ENCODE measurements at regions not wholly inside any gene's neighbourhood (a gene's known extent, or its start where the extent isn't known, plus 50 kb on each side); places are given as distances from the start of the nearest gene placed in this dataset.

DNA sequence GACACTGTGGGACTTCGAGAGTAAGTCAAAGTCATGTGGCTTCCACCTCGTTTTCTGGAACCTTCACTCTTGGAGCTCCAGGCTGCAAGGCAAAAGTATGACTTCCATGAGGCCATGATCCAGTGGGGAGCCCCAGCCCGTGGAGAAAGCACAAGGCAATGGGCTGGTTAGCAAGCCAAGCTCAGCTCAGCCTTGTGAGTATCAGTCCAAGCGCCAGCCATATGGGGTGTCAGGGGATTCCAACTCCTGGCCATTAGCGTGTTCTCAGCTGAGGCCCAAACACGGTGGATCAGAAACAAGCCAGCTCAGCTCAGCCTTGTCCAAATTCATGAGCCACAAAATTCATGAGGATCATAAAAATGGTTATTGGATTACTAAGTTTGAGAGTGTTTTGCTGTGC is 261.0 kb downstream of the RHOU start:
- intact Hi-C loops (cut with DNase I; ENCODE audit: low total_unique reads): no loop called here
- Histone ChIP-seq H3K9me3 (no peaks in the 10 kb centered on the region), H3K27me3 (no peaks in the 10 kb centered on the region), H3K36me3 (no peaks in the 10 kb centered on the region), H3K4me3 (no peak overlapping the region), H3K4me1 (no peaks in the 10 kb centered on the region), H3K27ac (no peak overlapping the region)
- 90% methylated on average over 6 of the region's 6 CpGs; no CpG with 5 or more reads in 1 of the 2 donors for WGBS, 2 donors (ENCODE audit: low coverage in 1 of 2)
- TF ChIP-seq EP300 (IDR thresholded peaks at IDR 0.05; ENCODE audit: low read depth): no peak
- TF ChIP-seq, protein P1, sequence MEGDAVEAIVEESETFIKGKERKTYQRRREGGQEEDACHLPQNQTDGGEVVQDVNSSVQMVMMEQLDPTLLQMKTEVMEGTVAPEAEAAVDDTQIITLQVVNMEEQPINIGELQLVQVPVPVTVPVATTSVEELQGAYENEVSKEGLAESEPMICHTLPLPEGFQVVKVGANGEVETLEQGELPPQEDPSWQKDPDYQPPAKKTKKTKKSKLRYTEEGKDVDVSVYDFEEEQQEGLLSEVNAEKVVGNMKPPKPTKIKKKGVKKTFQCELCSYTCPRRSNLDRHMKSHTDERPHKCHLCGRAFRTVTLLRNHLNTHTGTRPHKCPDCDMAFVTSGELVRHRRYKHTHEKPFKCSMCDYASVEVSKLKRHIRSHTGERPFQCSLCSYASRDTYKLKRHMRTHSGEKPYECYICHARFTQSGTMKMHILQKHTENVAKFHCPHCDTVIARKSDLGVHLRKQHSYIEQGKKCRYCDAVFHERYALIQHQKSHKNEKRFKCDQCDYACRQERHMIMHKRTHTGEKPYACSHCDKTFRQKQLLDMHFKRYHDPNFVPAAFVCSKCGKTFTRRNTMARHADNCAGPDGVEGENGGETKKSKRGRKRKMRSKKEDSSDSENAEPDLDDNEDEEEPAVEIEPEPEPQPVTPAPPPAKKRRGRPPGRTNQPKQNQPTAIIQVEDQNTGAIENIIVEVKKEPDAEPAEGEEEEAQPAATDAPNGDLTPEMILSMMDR (IDR thresholded peaks at IDR 0.05): no peak
- TF ChIP-seq POLR2A (IDR thresholded peaks at IDR 0.05): no peak
- no peak for TF ChIP-seq POLR2AphosphoS5 (IDR thresholded peaks at IDR 0.05)
- in situ Hi-C loops (cut with MboI; ENCODE audit: low pct_ligation_motif_present in 1 of 4, low pct_unique_long_range_greater_than_20kb in 1 of 4, low sequenced_read_pairs in 3 of 4): no loop called here
- DNase-seq: no peak

DNA sequence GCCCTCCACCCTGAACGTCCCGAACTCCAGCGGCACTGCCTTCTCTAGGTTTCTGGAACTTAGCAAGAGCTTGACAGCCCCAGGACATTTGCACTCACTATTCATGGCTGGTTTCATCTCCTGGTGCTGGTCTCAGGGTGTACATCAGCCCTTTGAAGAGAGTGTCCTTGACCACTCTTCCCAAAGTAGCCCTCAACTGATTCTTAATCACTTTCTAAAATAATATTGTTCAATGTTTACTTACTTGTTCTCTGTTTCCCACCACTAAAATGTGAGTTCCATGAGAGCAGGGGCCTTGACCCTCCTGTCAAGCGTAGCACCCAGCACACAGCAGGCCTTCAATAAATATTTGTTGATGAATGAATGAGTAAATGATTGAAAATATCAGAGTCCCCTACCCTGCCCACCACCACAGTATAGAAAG is 262.5 kb downstream of the RHOU start:
- WGBS, 2 donors (ENCODE audit: low coverage in 1 of 2): 96 to 100% methylated on average over 3 to 4 of the region's 4 CpGs
- no peaks in the 10 kb centered on the region for H3K9me3 ChIP-seq
- H3K27me3 ChIP-seq: no peaks in the 10 kb centered on the region
- no peaks in the 10 kb centered on the region for H3K4me1 ChIP-seq
- DNase-seq: no peak
- no peaks in the 10 kb centered on the region for H3K36me3 ChIP-seq
- in situ Hi-C loops (cut with MboI; ENCODE audit: low pct_ligation_motif_present in 1 of 4, low pct_unique_long_range_greater_than_20kb in 1 of 4, low sequenced_read_pairs in 3 of 4): no loop called here
- H3K4me3 ChIP-seq: no peak overlapping the region
- TF ChIP-seq POLR2AphosphoS5 (IDR thresholded peaks at IDR 0.05): no peak
- TF ChIP-seq, protein P1 (IDR thresholded peaks at IDR 0.05): no peak
- no peak for TF ChIP-seq POLR2A (IDR thresholded peaks at IDR 0.05)
- no peak for TF ChIP-seq EP300 (IDR thresholded peaks at IDR 0.05; ENCODE audit: low read depth)
- H3K27ac ChIP-seq: no peak overlapping the region
- intact Hi-C loops (cut with DNase I; ENCODE audit: low total_unique reads): no loop called here

- DNase-seq: no peak
- WGBS, 2 donors (ENCODE audit: low coverage in 1 of 2): 85 to 86% methylated on average over 4 to 6 of the region's 6 CpGs
- intact Hi-C loops (cut with DNase I; ENCODE audit: low total_unique reads): no loop called here
- Histone ChIP-seq H3K9me3 (no peaks in the 10 kb centered on the region), H3K36me3 (no peaks in the 10 kb centered on the region), H3K27me3 (no peaks in the 10 kb centered on the region), H3K4me3 (no peak overlapping the region), H3K27ac (no peak overlapping the region), H3K4me1 (no peaks in the 10 kb centered on the region)
- in situ Hi-C loops (cut with MboI; ENCODE audit: low pct_ligation_motif_present in 1 of 4, low pct_unique_long_range_greater_than_20kb in 1 of 4, low sequenced_read_pairs in 3 of 4): no loop called here
- TF ChIP-seq EP300 (IDR thresholded peaks at IDR 0.05; ENCODE audit: low read depth): no peak
- no peak for TF ChIP-seq POLR2A (IDR thresholded peaks at IDR 0.05)
- no peak for TF ChIP-seq POLR2AphosphoS5 (IDR thresholded peaks at IDR 0.05)
- TF ChIP-seq, protein P1 (IDR thresholded peaks at IDR 0.05): no peak
These were observed 262.9 kb downstream of the RHOU start for GRCh38 chr1:228998179-228998578.

GRCh38 chr1:228999446-229000170 is 264.3 kb downstream of the RHOU start:
- no peaks in the 10 kb centered on the region for H3K36me3 ChIP-seq
- 71 to 87% methylated on average over 8 to 9 of the region's 9 CpGs for WGBS, 2 donors (ENCODE audit: low coverage in 1 of 2)
- intact Hi-C loops (cut with DNase I; ENCODE audit: low total_unique reads) (no loop called here), in situ Hi-C loops (cut with MboI; ENCODE audit: low pct_ligation_motif_present in 1 of 4, low pct_unique_long_range_greater_than_20kb in 1 of 4, low sequenced_read_pairs in 3 of 4) (no loop called here)
- no peaks in the 10 kb centered on the region for H3K27me3 ChIP-seq
- no peak overlapping the region for H3K27ac ChIP-seq
- H3K4me3 ChIP-seq: no peak overlapping the region
- TF ChIP-seq EP300 (IDR thresholded peaks at IDR 0.05; ENCODE audit: low read depth) (no peak), POLR2A (IDR thresholded peaks at IDR 0.05) (no peak), POLR2AphosphoS5 (IDR thresholded peaks at IDR 0.05) (no peak)
- TF ChIP-seq, protein P1 (IDR thresholded peaks at IDR 0.05): no peak
- H3K9me3 ChIP-seq: no peaks in the 10 kb centered on the region
- H3K4me1 ChIP-seq: no peaks in the 10 kb centered on the region
- DNase-seq: no peak
